Muscle of arm (tissue), 1 donor: ENCODE measurements at regions not wholly inside any gene's neighbourhood (a gene's known extent, or its start where the extent isn't known, plus 50 kb on each side); places are given as distances from the start of the nearest gene placed in this dataset.

ENCODE experiments used
- DNase-seq: peaks from one replicate; pipeline ENCODE4 v3.0.0-alpha.2; 2013

DNA sequence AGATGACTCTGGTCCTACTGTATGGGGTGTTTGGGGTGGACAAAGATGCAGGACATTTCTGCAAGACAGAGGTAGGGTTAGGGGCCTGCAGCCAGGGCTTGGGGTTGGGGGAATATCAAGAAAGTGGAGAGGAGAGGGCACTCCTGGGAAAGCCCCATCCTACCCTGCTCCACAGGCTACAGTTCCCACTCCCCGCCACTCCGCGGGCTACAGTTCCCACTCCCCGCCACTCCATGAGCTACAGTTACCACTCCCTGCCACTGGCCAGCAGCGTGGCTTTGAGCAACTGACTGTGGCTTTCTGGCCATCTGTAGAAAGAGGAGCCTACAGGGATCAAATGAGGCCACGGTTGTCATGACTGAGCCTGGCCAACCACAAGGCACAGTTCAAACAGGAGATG, 93.8 kb upstream of the GRIK3 start:
- no peak for DNase-seq

DNA sequence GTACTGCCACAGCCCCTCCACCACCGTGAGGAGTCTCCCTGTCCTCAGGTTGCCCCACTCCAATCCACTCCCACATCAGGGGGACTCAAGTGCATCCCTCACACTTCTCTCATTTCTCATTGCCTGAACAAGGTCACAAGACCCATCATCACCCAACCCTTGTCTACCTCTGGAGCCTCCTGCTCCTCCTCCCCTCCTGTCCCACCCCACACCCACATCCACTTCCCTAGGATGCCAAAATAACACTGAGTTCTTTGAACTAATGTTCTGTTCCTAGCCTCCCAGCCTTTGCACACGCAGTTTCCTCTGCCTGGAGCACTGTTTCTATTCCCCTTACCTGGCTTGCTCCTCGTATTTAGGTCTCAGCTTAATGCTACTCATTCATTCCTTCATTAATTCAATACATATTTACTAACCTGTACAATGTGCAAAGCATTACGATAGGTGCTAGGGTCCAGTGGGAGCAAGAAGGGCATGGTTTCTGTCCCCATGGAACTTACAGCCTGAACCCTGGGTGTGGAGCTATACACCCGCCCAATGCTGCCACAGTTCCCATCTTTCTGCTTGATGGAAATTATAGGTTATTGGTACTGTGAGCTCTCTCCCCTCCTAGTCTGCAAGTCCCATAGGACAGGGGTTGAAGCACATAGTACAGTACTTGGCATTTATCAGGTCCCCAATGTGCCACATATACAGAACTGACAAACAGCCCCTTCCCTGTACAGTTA, 96.1 kb upstream of the GRIK3 start:
- DNase-seq, result no peak

DNA sequence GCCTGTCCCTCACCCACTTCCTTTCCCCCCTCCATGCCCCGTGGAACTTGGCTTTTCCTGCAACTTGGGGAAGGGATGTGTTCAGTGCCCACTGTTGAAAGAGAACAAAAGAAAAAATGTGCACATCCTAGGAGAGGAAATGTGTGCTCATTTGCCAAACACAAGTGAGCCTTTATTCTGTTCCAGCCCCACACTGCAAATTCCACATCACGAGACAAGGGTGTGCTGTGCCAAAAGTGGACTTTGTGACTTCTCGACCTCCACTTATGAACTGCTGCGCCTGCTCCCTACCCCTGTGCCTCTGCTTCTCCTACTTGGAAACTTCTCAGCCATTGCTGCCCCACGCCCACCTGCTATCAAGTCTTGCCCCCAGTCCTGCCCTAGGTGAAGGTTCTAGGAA, 97.0 kb upstream of the GRIK3 start:
- no peak for DNase-seq

DNA sequence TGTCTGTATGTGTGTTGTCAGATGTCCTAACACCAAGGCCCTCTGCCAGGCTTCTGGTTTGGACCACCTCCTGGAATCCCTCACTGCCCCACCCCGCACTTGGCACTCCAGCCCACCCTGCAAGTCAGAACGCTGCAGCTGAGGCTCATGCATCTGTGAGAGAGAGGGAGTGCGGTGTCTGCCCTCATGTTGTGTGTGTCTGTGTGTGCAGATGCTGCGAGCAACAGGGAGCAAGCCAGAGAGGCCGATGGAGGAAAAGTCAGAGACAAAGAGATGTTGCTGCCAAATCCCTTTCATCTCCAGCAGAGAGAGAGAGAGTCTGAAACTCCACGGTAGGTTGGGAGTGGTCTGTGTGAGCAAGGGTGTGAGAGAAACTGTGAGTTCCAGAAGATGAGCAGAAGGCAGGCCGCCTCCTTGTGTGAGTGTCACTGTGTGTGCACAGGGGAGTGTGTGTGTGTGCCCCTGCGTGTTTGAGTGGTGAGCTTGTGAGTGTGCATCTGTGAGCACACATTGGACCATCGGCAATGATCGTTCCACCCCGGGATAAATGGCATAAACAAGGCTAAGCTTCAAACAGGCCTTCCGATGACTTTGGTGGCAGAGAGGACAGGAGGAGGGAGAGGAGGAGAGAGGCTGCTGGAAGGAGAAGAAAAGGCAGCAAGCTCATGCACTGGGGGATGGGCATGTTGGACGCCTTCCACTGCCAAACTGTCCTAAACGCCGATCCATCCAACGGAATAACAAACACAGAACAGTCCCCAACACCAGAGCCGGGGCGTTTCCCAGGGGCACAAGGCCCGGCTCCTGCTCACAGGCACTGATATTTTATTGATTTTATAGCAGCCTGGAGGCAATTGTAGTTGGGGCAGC, 99.2 kb upstream of the GRIK3 start:
- no peak for DNase-seq

DNA sequence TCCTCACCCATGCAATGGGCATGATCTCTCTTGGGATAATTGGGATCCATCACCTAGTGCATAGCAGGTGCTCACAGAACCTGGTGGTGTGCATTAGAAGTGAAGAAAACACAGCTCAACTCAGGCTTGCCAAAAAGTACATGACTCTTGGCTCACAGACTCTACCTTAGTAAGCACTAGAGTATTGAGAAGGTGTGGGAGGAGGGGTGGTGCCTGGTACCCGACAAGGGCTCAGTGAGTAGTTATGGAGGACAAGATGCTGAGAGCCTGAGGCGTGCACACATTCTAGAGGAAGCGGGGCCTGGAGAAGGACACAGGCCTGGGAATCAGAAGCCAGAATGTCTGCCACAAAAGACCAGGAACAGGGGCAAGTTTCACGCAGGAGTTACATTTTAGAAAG, 100.3 kb upstream of the GRIK3 start:
- no peak for DNase-seq

DNA sequence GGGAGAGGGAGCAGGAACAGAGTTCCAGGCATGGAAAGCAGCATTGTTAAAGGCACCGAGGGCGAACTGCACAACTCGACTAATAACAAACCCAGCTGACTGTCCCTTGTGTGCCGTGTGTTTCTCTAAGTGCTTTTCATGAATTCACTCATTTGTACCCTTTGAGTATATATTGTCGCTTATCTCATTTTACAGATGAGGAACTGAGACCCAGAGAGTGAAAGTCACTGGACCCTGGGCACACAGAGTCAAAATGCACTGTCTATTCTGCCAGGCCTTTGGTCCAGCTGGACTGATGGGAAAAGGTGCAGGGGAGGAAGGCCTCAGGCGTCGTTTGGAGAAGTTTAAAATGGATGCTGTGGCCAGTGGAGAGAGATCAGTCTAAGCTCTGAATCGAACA, 100.7 kb upstream of the GRIK3 start:
- no peak for DNase-seq

DNA sequence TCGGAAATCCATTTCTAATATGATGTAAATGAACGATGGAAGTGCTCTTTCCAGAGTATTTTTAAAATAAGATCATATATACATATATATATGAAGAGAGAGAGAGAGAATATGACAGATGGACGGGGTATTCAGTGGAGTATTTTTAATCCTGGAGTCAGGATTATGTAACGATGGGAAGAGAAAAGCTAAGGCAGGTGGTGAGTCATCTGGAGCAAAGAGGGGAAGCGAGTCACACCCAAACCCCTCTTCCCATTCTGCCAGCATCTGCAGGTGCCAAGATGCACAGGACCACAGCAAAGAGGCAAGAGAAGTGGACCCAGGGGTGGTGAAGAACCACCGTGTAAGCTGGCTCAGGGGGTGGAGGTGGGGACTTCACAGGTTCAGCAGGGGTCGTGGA, 102.7 kb upstream of the GRIK3 start:
- DNase-seq, result no peak

DNA sequence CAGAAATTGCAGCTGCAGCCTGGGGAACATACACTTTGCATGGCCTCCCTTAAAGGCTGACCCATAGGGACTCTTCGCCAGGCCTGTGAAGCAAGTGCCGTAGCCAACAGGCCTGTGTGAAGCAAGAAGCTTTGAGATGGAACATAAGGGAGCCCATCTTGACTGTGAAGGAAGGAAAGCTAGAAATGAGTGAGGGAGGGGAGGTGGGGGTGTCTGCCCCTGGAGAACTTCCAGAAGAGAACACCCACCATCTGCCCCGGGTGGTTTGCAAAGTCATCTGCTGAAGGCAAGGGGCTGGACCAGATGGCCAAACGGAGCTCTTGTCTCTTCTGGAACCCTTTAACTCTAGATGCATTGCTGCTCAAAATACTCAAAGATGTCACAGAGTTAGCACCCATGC, 103.3 kb upstream of the GRIK3 start:
- DNase-seq, result no peak

DNA sequence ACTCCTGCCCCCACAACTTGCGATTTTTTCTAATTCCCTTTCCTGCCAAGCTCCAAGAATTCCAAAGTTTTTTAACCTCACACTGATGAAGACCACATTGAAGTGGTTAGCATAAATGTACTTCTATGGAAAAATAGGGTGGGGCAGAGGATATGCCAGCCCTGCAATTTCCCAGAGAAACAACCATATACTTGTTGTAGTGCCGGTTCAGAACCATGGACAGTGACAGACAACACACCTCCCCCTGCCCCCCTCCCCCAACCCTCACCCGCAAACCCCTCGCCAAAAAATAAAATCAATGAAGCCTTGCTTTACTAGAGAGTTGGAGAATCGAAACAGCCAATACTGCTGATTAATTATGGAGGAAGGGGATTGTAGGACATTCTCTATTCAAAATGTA, 109.5 kb upstream of the GRIK3 start:
- DNase-seq, result no peak

DNA sequence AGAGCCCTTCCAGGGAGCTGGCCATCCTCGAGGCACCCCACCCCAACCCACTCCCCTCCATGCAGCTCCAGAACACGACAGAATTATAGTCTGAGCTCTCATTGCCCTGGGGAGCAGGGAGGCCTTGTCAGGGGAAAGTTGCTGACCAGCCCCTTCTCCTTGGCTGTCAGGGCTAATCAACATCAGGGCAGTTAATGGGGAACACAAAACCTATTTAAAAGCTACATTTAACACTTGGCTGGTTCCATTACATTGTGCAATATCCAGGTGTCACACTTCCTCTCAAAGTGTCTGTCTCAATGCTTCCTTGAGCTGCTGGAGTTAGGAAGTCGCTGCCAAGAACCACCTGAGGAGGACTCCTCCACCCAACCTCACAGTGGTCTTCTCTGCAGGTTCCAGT, 111.8 kb upstream of the GRIK3 start:
- DNase-seq, result no peak

DNA sequence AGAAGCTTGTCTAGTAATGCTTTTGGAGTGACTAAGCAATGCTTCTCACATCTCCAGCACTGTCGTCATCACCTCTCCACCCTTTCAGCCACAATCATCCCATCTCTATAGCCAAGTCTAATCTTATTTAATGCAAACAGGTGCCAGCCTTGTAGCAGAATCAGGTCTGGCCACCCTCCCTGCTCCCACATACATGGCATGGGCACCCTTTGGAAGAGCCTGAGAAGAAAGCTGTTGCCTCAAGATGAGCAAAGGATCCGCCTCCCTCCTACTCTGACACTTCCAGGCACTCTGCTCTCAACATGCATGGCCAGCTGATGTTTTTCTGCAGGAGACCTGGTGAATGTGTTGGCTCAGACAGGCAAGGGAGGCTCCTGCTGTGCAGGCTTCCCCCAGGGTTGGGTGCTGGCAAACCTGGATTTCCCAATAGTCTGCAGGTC, 113.1 kb upstream of the GRIK3 start:
- DNase-seq, result no peak

DNA sequence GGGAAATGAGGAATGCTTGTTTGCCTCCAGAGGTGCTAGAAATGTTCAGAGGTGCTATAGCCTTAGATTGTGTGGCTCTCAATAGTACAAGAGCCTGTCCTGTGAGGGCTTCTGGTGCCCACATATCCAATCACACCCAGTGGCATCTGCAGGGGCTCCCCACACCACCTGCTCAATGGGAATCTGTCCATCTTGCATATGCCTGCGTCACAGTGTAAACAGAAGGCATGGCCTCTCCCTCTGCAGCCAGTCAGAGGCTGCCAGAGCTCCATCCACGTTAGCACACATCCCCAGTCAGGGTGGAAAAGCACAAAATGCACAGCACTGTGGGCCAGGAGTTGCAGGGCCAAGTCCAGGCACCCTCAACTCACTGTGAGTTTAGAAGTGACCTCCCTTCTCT, 113.6 kb upstream of the GRIK3 start:
- no peak for DNase-seq

DNA sequence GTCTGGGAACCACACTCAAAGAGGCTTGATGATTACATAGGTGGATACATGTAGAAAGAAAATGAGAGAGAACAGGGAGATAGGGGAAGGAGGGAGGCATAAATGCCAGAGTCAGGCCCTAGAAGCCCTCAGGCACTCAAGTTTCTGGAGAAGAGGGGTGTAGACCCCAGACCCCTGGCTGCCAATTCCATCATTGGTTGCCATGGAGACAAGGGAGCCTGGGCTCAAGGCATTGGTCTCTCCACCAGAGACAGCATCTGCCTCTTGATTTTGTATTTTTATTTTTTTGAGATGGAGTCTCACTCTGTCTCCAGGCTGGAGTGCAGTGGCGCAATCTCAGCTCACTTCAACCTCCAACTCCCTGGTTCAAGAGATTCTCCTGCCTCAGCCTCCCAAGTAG, 114.3 kb upstream of the GRIK3 start:
- no peak for DNase-seq

DNA sequence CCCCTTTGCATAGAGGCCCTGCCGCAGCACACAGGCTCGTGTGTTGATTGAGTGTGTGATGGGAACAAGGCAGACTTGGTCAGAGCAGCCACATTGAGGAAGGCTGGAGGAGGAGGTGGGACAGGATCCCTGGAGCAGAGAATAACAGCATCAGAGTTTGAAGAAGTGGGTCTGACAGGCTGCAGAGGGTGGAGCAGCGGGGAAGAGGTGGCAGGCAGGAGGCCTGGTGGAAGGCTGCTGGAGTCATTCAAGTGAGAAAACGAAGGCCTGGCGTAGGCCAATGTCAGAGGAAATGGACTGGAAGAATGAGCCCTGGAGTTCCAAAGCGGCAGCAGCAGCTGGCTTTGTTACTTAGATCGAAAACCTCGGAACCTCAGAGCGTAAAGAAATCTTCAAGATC, 115.0 kb upstream of the GRIK3 start:
- DNase-seq, result no peak

DNA sequence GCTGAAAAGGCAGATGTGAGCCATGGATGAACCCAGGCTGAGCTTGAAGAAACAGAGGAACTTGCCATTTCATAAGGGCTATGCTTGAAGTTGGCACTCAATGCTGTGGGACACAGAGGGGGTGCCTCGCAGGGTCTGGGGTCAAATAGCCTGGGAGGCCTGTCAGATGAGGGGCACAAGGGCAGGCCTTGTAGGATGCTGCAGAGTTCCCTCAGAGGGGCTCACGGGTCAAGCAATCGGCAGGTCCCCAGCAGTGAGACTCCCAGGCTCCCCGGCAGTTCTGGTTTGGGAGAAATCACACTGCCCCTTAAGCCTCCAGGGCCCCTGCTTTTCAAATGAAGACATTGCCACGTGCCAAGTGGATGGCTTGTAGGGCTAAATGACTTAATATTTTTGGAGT, 116.7 kb upstream of the GRIK3 start:
- DNase-seq, result no peak

DNA sequence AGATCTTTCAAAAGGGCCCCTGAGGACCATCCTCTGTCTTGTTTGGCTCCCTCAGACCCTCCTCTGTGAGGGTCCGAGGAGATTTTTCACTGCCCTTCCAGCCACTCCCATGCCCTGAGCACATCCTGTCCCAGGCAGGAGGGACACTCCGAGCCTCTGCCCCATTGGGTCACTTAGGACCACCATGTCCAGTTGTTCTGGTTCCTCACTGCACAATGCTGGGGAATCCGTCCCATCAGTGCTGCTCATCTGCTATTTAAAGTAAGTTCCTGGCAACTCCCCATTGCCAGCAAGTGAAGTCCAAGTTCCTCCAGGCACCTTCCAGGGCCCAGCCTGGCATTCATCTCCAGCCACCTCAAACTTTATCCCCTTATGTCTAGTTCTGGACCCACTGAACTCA, 117.5 kb upstream of the GRIK3 start:
- DNase-seq, result no peak

DNA sequence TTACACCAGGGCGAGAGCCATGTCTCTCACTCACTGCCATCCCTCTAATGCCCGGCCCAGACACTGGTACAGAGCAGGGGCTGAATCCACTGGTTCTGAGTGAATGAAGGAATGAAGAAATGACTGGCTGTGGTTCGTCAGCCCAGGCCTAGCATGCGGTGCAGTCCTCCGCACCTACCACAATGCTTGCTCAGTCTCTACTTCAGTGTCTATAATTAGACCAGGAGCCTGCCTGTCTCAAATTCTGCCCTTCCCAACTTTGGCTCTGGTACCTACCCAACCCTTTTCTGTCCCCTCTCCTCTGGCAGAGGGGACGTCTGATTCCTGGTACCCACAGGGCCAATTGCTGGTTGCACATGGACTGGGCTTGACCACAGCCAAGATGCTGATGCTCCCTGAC, 118.2 kb upstream of the GRIK3 start:
- no peak for DNase-seq

DNA sequence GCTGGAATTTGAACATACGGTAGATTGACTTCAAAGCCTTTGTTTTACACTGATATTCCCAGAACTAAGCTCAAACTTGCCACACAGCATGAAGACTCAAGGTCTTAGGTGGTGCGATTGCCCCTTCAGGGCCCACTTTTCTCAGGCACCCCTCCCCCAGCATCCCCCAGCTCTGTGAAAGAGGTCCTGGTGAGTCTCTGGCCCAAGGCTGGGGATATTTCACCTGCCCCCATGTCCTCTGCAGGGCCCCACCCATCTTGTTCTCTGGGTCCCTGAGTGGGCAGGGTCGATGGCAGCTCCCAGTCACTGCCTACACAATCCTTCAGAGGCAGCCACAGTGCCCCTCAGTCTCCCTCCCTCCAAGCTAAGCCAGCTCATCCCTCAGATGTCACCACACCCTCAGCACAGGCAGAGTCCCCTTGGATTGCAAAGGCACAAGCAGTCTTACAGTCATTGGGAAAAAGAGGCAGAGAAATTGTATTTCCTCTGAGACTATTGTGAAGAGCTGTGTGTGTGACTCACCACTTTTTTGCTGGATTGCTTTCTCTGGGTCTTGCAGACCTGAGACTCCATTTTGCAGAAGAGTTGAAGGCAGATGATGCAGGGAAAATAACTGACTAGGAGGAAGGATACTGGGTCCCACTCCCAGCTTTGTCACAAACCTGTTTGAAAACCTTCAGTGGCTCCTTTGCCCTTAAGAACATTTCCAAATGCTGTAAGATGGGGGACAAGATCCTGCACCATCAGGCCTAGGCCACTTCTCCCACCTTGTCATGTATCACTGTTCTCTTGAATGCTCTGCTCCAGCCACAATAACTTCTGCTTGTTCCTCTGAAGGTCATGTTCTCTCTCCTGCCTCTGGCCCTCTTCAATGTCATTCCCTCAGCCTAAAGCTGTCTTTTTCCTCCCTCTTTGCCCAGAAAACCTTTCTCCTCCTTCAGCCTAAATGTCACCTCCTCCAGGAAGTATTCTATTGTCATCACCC, 119.1 kb upstream of the GRIK3 start:
- no peak for DNase-seq

DNA sequence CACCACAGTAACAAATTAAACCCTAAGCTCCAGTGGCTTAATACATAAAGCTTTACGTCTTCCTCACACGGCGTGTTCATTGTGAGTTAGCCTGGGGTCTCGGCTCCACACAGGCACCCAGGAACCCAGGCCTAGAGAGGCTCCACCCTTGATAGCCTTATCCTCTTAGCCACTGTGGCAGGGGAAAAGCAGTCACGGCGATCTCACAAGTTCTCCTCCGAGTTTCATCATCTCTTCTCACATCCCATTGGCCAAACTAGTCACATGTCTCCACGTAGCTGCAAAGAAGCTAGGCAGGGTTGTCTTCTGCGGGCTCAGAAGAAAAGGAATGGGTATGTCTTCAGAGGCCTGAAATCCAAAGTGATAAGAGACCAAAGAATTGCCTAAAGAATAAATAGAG, 122.3 kb upstream of the GRIK3 start:
- DNase-seq, result no peak

DNA sequence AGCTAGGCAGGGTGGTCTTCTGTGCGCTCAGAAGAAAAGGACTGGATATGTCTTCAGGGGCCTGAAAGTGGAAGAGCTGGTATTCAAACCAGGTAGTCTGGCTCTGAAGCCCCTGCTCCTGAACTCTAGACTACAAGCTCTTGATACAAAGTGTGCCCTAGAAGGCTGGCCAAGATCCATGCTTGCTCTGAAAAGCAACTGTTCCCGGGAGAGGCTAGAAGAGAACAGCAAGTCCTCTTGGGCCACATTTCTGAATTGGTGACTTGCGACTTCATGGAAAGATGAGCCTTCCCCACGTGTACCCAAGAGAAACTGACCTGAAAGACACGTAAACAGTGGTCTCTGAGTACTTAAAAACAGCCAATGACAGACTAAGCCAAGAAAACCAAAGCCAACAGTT, 123.3 kb upstream of the GRIK3 start:
- DNase-seq, result no peak

DNA sequence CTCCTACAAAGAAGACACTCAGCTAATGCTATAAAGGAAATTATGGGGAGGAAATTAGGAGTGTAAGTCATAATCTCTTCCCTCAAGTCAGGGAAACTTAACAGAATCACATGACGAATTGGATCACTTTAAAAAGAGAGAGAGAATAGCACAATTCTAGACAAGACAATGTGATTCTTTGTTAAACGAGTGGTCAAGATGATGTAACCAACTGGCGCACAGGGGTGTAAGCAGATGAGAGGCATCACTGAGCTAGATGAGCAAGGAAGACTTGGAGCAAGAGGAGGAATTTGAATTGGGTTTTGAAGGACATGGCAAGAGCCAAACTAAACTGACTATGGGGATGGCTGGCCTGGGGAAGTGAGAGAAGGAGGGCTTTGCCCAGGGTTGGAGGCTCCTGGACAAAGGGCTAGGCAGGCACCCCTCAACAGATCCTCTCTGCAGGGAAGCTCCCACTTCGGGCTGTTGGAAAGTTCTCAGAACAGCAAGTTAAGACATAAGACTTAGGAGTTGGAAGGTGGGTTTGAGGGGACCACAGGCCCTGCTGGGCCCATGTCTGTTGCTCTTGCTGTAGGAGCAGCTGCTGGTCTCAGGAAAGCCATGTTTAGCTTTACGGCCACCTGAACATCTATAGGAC, 123.9 kb upstream of the GRIK3 start:
- DNase-seq, result no peak

DNA sequence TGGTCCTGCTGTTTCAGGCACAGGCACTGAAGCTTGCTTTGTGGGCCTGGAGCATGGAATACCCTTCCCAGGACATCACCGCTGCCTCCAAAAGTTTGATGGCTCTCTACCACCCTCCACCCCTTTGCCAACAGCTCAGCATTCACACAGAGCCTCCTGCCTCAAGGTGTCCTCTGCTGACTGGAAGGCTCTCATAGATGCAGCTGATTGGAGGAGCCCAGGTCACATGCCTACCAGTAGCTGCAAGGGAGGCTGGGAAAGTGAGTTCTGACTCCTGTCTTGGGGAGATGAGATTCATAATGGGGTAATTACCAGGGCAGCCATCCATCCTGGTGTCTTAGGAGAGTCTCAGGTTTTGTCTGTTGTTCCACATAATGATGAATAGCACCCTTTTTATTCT, 124.8 kb upstream of the GRIK3 start:
- no peak for DNase-seq
